ENCODE measurements at regions not wholly inside any gene's neighbourhood (a gene's known extent, or its start where the extent isn't known, plus 50 kb on each side); places are given as distances from the start of the nearest gene placed in this dataset.

DNA sequence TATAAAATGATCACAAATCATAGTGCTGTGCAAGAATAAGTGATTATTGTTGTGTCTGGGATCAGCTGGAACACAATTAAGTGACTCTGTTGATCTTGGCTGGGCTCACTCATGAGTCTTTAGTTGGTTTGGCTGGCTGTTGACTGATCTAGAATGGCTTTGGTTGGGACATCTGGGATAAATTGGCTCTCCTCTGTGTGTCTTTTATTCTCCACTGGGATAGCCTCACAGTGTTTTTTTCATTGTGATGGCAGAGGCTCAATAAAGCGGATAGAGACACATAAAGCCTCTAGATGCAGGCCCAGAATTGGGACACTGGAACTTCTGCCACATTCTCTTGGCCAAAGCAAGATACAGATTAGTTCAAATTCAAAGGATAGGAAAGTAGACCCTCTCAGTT is 735.6 kb downstream of the PDCD6IP start:
- H3F3A ChIP-seq (replicated peaks; ENCODE audit: low read depth), result no peaks in the 10 kb centered on the region
- no peaks in the 10 kb centered on the region for H3K79me2 ChIP-seq (replicated peaks; ENCODE audit: insufficient read depth)
- H3K4me1 ChIP-seq (ENCODE audit: insufficient read depth), result no peaks in the 10 kb centered on the region
- Mint-ChIP-seq H3K4me3 (no peak overlapping the region), H3K27ac (no peak overlapping the region), H3K36me3 (ENCODE audit: low read depth) (no peaks in the 10 kb centered on the region), H3K9me3 (no peaks in the 10 kb centered on the region), H3K4me1 (no peaks in the 10 kb centered on the region), H3K27me3 (ENCODE audit: insufficient read depth, low read depth, poor library complexity) (no peaks in the 10 kb centered on the region)
- no peak overlapping the region for H2AFZ ChIP-seq
- ATAC-seq (no peak), DNase-seq (ENCODE audit: low spot score) (no peak)
- H3K36me3 ChIP-seq (ENCODE audit: insufficient read depth), result no peaks in the 10 kb centered on the region
- no peak overlapping the region for H3K27ac ChIP-seq (ENCODE audit: low read depth)
- no peaks in the 10 kb centered on the region for H4K20me1 ChIP-seq (replicated peaks; ENCODE audit: insufficient read depth)
- H3K9me2 ChIP-seq (ENCODE audit: insufficient read depth), result peaks cover 6% of the 10 kb centered on the region; the same call in 1 of the 2 replicates
- no peaks in the 10 kb centered on the region for H3K27me3 ChIP-seq (ENCODE audit: insufficient read depth)
- no peak overlapping the region for H3K4me2 ChIP-seq
- TF ChIP-seq, protein P1, sequence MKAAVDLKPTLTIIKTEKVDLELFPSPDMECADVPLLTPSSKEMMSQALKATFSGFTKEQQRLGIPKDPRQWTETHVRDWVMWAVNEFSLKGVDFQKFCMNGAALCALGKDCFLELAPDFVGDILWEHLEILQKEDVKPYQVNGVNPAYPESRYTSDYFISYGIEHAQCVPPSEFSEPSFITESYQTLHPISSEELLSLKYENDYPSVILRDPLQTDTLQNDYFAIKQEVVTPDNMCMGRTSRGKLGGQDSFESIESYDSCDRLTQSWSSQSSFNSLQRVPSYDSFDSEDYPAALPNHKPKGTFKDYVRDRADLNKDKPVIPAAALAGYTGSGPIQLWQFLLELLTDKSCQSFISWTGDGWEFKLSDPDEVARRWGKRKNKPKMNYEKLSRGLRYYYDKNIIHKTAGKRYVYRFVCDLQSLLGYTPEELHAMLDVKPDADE (IDR thresholded peaks at IDR 0.05), result no peak
- TF ChIP-seq, protein P2, sequence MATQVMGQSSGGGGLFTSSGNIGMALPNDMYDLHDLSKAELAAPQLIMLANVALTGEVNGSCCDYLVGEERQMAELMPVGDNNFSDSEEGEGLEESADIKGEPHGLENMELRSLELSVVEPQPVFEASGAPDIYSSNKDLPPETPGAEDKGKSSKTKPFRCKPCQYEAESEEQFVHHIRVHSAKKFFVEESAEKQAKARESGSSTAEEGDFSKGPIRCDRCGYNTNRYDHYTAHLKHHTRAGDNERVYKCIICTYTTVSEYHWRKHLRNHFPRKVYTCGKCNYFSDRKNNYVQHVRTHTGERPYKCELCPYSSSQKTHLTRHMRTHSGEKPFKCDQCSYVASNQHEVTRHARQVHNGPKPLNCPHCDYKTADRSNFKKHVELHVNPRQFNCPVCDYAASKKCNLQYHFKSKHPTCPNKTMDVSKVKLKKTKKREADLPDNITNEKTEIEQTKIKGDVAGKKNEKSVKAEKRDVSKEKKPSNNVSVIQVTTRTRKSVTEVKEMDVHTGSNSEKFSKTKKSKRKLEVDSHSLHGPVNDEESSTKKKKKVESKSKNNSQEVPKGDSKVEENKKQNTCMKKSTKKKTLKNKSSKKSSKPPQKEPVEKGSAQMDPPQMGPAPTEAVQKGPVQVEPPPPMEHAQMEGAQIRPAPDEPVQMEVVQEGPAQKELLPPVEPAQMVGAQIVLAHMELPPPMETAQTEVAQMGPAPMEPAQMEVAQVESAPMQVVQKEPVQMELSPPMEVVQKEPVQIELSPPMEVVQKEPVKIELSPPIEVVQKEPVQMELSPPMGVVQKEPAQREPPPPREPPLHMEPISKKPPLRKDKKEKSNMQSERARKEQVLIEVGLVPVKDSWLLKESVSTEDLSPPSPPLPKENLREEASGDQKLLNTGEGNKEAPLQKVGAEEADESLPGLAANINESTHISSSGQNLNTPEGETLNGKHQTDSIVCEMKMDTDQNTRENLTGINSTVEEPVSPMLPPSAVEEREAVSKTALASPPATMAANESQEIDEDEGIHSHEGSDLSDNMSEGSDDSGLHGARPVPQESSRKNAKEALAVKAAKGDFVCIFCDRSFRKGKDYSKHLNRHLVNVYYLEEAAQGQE (IDR thresholded peaks at IDR 0.05; ENCODE audit: unreplicated experiment), result no peak
- TF ChIP-seq POLR2AphosphoS5 (IDR thresholded peaks at IDR 0.05; ENCODE audit: low read depth) (no peak), EZH2 (IDR thresholded peaks at IDR 0.05; ENCODE audit: low read depth, unreplicated experiment) (no peak), CREB1 (CRISPR knock-in tag; IDR thresholded peaks at IDR 0.05; ENCODE audit: low read depth) (no peak), STAT1 (IDR thresholded peaks at IDR 0.05; ENCODE audit: unreplicated experiment) (no peak), ZNF331 (CRISPR knock-in tag; IDR thresholded peaks at IDR 0.05; ENCODE audit: low read depth) (no peak), NANOG (IDR thresholded peaks at IDR 0.05; ENCODE audit: borderline replicate concordance) (no peak)
- TF ChIP-seq, protein P3, sequence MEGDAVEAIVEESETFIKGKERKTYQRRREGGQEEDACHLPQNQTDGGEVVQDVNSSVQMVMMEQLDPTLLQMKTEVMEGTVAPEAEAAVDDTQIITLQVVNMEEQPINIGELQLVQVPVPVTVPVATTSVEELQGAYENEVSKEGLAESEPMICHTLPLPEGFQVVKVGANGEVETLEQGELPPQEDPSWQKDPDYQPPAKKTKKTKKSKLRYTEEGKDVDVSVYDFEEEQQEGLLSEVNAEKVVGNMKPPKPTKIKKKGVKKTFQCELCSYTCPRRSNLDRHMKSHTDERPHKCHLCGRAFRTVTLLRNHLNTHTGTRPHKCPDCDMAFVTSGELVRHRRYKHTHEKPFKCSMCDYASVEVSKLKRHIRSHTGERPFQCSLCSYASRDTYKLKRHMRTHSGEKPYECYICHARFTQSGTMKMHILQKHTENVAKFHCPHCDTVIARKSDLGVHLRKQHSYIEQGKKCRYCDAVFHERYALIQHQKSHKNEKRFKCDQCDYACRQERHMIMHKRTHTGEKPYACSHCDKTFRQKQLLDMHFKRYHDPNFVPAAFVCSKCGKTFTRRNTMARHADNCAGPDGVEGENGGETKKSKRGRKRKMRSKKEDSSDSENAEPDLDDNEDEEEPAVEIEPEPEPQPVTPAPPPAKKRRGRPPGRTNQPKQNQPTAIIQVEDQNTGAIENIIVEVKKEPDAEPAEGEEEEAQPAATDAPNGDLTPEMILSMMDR (conservative IDR thresholded peaks at IDR 0.05; ENCODE audit: low read depth in 2 of 2), result no peak
- no peak overlapping the region for H3K4me3 ChIP-seq

DNA sequence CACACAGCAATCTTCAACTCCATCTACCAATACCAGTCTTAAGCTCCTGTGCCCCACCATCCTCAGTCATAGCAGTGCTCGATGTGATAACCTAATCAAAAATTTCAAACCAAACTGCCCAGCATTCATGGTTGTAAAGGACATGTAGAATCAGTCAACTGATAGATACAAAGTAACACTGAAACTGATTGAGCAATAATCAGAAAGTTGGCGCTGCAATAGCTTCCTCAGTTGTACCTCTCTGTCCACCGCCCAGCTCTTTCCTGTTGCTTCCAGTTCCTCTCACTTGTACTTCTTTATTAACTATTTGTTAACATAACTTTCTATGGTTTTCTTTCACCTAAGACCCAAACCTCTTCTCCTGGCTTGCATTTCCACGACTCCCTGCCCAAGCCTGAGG is 745.7 kb downstream of the PDCD6IP start:
- Histone ChIP-seq H3K36me3 (ENCODE audit: insufficient read depth) (no peaks in the 10 kb centered on the region), H4K20me1 (replicated peaks; ENCODE audit: insufficient read depth) (no peaks in the 10 kb centered on the region), H3K79me2 (replicated peaks; ENCODE audit: insufficient read depth) (no peaks in the 10 kb centered on the region), H3K27me3 (ENCODE audit: insufficient read depth) (no peaks in the 10 kb centered on the region), H3K4me1 (ENCODE audit: insufficient read depth) (0 out of 2 replicates have a peak, but pooled peaks cover 3% of the 10 kb centered on the region), H3K4me3 (no peak overlapping the region), H3K9me2 (ENCODE audit: insufficient read depth) (peaks cover 4% of the 10 kb centered on the region), H3F3A (replicated peaks; ENCODE audit: low read depth) (no peaks in the 10 kb centered on the region), H2AFZ (no peak overlapping the region), H3K4me2 (no peak overlapping the region), H3K27ac (ENCODE audit: low read depth) (no peak overlapping the region)
- Mint-ChIP-seq H3K27ac (no peak overlapping the region), H3K4me1 (peaks cover 9% of the 10 kb centered on the region; the same call in 2 of the 3 replicates), H3K27me3 (ENCODE audit: insufficient read depth, low read depth, poor library complexity) (no peaks in the 10 kb centered on the region), H3K36me3 (ENCODE audit: low read depth) (no peaks in the 10 kb centered on the region), H3K4me3 (no peak overlapping the region), H3K9me3 (no peaks in the 10 kb centered on the region)
- no peak for DNase-seq (ENCODE audit: low spot score)
- no peak for ATAC-seq
- TF ChIP-seq CREB1 (CRISPR knock-in tag; IDR thresholded peaks at IDR 0.05; ENCODE audit: low read depth) (no peak), JUNB (IDR thresholded peaks at IDR 0.05; ENCODE audit: unreplicated experiment) (no peak), EZH2phosphoT487 (IDR thresholded peaks at IDR 0.05; ENCODE audit: unreplicated experiment) (no peak), ZNF114 (CRISPR knock-in tag; IDR thresholded peaks at IDR 0.05) (no peak)

All from GM23338 (cell line).